HAP-1 (cell line): ENCODE measurements at regions not wholly inside any gene's neighbourhood (a gene's known extent, or its start where the extent isn't known, plus 50 kb on each side); places are given as distances from the start of the nearest gene placed in this dataset.
"Not testable (repeated sequence)": the region's sequence is repeated elsewhere in the genome, so short reads cannot be mapped to it uniquely, and the experiment has no call there.

Experiments used
- DNase-seq, 2 experiments: peaks; one replicate each; pipeline ENCODE4 v3.0.0-alpha.2; 2016 to 2020; ENCODE audit warnings: low spot score in 2 of 2
- H3K27me3 ChIP-seq: fragments of 250-450 bp; sonication (Bioruptor Pico); 2 replicates; pipeline ENCODE4 v1.5.1; 2020; ENCODE audit warnings: low read depth, mild to moderate bottlenecking, moderate library complexity
- H3K36me3 ChIP-seq: fragments of 250-450 bp; sonication (Bioruptor Pico); replicated peaks from 2 replicates; pipeline ENCODE4 v1.5.1; 2020; ENCODE audit warnings: mild to moderate bottlenecking
- H3K4me1 ChIP-seq: fragments of 250-450 bp; sonication (Bioruptor Pico); 2 replicates; pipeline ENCODE4 v1.5.1; 2020; ENCODE audit warnings: mild to moderate bottlenecking
- H3K4me3 ChIP-seq: fragments of 250-450 bp; sonication (Bioruptor Pico); 2 replicates; pipeline ENCODE4 v1.5.1; 2020; ENCODE audit warnings: mild to moderate bottlenecking, moderate library complexity
- H3K9me3 ChIP-seq: fragments of 250-450 bp; sonication (Bioruptor Pico); 2 replicates; pipeline ENCODE4 v1.5.1; 2020; ENCODE audit warnings: mild to moderate bottlenecking, moderate library complexity
- in situ Hi-C: fragments of 300-500 bp; cut with MboI; formaldehyde crosslinking; loops from 3 replicates; pipeline ENCODE4 v1.14.3; 2020; ENCODE audit warnings: low sequenced_read_pairs, inconsistent platforms, mixed read lengths

- in situ Hi-C loops = no loop called here
- H3K4me1 ChIP-seq = peaks cover 20% of the 10 kb centered on the region
Measured at GRCh38 chr1:188672153-188672552, 1805.5 kb downstream of the BRINP3 start.

GRCh38 chr1:188689542-188689941 is 1788.1 kb downstream of the BRINP3 start:
- Histone ChIP-seq H3K27me3 (no peaks in the 10 kb centered on the region), H3K36me3 (no peaks in the 10 kb centered on the region), H3K4me3 (no peak overlapping the region), H3K4me1 (no peaks in the 10 kb centered on the region), H3K9me3 (no peaks in the 10 kb centered on the region)
- DNase-seq = no peak
- in situ Hi-C loops = no loop called here

More at GRCh38 chr1:188672153-188672552, 1805.5 kb downstream of the BRINP3 start:
- Histone ChIP-seq H3K36me3 (no peaks in the 10 kb centered on the region), H3K9me3 (peaks cover 2% of the 10 kb centered on the region; the same call in 1 of the 2 replicates), H3K27me3 (no peaks in the 10 kb centered on the region), H3K4me3 (no peak overlapping the region)
- DNase-seq = no peak

GRCh38 chr1:188700116-188700515 is 1777.5 kb downstream of the BRINP3 start:
- no peaks in the 10 kb centered on the region for H3K27me3 ChIP-seq
- no peaks in the 10 kb centered on the region for H3K4me1 ChIP-seq
- H3K9me3 ChIP-seq = no peaks in the 10 kb centered on the region
- in situ Hi-C loops = no loop called here
- H3K4me3 ChIP-seq = no peak overlapping the region
- DNase-seq = no peak
- H3K36me3 ChIP-seq = no peaks in the 10 kb centered on the region

GRCh38 chr1:188706742-188707141 is 1770.9 kb downstream of the BRINP3 start:
- H3K36me3 ChIP-seq = no peaks in the 10 kb centered on the region
- no peaks in the 10 kb centered on the region for H3K4me1 ChIP-seq
- H3K4me3 ChIP-seq = no peak overlapping the region
- no peaks in the 10 kb centered on the region for H3K9me3 ChIP-seq
- DNase-seq = no peak
- H3K27me3 ChIP-seq = no peaks in the 10 kb centered on the region
- in situ Hi-C loops = no loop called here

- no peak overlapping the region for H3K4me3 ChIP-seq
- H3K4me1 ChIP-seq = no peaks in the 10 kb centered on the region
- no peaks in the 10 kb centered on the region for H3K36me3 ChIP-seq
- no peaks in the 10 kb centered on the region for H3K27me3 ChIP-seq
- in situ Hi-C loops = no loop called here
- no peaks in the 10 kb centered on the region for H3K9me3 ChIP-seq
- peak; percentile 3 to 10 for DNase-seq
Measured at GRCh38 chr1:188708795-188709535, 1768.7 kb downstream of the BRINP3 start.

DNA sequence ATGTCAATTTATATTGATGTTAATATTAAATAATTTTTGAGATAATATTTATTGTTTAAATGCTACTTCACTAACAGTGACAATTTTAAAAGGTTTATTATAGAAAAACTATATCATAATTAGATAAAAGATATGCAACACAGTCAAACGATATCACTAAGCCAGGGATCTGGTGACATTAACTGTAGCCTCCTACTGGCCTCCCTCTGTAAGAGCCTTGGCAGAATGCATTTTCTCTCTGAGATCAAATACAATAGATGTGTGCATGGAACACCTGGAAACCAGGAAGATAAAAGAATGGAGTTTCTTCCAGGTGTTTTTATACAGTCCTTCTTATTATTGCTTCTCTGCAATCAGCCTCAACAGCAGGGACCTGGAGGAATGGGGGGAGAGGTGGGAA is 1762.1 kb downstream of the BRINP3 start:
- no peak overlapping the region for H3K4me3 ChIP-seq
- H3K36me3 ChIP-seq = no peaks in the 10 kb centered on the region
- H3K27me3 ChIP-seq = no peaks in the 10 kb centered on the region
- DNase-seq = no peak
- in situ Hi-C loops = no loop called here
- H3K9me3 ChIP-seq = no peaks in the 10 kb centered on the region
- no peaks in the 10 kb centered on the region for H3K4me1 ChIP-seq

DNA sequence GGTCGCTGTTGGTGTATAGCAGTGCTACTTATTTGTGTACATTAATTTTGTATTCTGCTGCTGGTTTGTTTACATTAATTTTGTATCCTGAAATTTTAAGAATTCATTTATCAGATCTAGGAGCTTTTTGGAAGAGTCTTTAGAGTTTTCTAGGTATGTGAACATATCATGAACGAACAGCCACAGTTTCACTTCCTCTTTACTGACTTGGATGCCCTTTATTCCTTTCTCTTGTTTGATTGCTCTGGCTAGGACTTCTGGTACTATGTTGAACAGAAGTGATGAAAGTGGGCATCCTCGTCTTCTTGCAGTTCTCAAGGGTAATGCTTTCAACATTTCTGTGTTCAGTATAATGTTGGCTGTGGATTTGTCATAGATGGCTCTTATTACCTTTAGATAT is 1757.9 kb downstream of the BRINP3 start:
- no peaks in the 10 kb centered on the region for H3K36me3 ChIP-seq
- no peaks in the 10 kb centered on the region for H3K9me3 ChIP-seq
- no peaks in the 10 kb centered on the region for H3K27me3 ChIP-seq
- no peaks in the 10 kb centered on the region for H3K4me1 ChIP-seq
- in situ Hi-C loops = no loop called here
- no peak overlapping the region for H3K4me3 ChIP-seq
- no peak for DNase-seq

DNA sequence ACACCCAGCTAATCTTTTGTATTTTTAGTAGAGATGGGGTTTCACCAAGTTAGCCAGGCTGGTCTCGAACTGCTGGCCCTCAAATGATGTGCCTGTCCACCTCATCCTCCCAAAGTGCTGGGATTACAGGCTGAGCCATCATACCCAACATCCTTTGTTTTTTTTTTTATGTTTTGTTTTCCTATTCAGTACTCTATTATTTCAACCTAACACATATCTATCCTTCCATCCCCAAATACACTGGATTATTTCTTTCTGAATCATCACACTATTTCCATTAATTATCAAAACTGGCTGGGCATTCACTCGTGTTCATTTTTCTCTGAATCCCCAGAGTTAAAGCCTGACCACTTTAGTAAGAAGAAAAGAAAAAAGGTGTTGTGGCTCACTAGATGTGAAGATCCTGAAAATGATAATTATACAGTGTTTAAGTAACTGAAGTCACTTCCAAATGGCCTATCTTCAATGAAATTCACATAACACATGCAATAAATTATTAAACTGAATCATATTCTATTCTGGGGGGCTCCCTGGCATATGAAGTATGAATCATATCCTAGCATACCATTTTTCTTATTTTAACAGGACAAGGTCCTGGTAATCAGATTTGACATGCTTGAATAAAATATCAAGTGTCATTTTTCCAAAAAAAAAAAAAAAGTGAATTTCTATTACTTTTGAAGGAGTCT is 1754.2 kb downstream of the BRINP3 start:
- in situ Hi-C loops = no loop called here
- Histone ChIP-seq H3K9me3 (no peaks in the 10 kb centered on the region), H3K4me1 (no peaks in the 10 kb centered on the region), H3K4me3 (no peak overlapping the region), H3K36me3 (no peaks in the 10 kb centered on the region), H3K27me3 (no peaks in the 10 kb centered on the region)
- no peak for DNase-seq

DNA sequence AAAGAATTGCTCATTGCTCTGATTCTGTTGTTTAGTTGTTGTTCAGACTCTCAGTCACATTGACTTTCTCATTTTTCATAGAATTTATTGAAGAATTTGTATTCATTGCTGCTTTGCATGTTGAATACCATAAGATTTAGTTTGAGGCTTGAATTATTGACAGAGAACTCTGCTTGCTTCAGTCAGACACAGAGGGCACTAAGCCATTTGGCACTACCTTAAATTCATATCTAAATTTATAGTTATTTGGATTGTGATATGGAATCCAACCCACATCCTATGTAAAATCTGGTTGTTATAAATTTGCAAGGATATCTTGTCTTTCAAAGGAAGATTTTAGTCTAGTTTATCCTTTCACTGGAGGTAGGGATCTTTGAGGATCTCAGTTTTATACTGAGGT is 1748.6 kb downstream of the BRINP3 start:
- no peaks in the 10 kb centered on the region for H3K4me1 ChIP-seq
- no peak overlapping the region for H3K4me3 ChIP-seq
- no peaks in the 10 kb centered on the region for H3K36me3 ChIP-seq
- in situ Hi-C loops = no loop called here
- H3K9me3 ChIP-seq = no peaks in the 10 kb centered on the region
- no peaks in the 10 kb centered on the region for H3K27me3 ChIP-seq
- no peak for DNase-seq

GRCh38 chr1:188735567-188735966 is 1742.1 kb downstream of the BRINP3 start:
- Histone ChIP-seq H3K9me3 (no peaks in the 10 kb centered on the region), H3K4me3 (no peak overlapping the region), H3K4me1 (no peaks in the 10 kb centered on the region), H3K36me3 (no peaks in the 10 kb centered on the region), H3K27me3 (no peaks in the 10 kb centered on the region)
- in situ Hi-C loops = no loop called here
- no peak for DNase-seq

- H3K36me3 ChIP-seq, DNase-seq, H3K9me3 ChIP-seq, in situ Hi-C loops, H3K27me3 ChIP-seq, H3K4me1 ChIP-seq, H3K4me3 ChIP-seq: not testable (repeated sequence)
Measured at GRCh38 chr1:188749275-188749674, 1728.4 kb downstream of the BRINP3 start.

DNA sequence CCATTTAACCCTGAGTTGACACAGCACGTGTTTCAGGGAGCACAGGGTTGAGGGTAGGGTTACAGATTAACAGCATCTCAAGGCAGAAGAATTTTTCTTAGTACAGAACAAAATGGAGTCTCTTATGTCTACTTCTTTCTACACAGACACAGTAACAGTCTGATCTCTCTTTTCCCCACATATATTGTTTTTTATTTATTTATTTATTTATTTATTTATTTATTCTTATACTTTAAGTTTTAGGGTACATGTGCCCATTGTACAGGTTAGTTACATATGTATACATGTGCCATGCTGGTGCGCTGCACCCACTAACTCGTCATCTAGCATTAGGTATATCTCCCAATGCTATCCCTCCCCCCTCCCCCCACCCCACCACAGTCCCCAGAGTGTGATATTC is 1725.6 kb downstream of the BRINP3 start:
- in situ Hi-C loops, H3K27me3 ChIP-seq, H3K9me3 ChIP-seq, DNase-seq, H3K36me3 ChIP-seq, H3K4me1 ChIP-seq, H3K4me3 ChIP-seq: not testable (repeated sequence)

- H3K27me3 ChIP-seq, H3K4me1 ChIP-seq, H3K4me3 ChIP-seq, H3K9me3 ChIP-seq, in situ Hi-C loops, H3K36me3 ChIP-seq, DNase-seq: not testable (repeated sequence)
Measured at GRCh38 chr1:188757747-188758146, 1719.9 kb downstream of the BRINP3 start.

GRCh38 chr1:188761226-188761625 is 1716.4 kb downstream of the BRINP3 start:
- DNase-seq = no peak
- Histone ChIP-seq H3K36me3 (no peaks in the 10 kb centered on the region), H3K4me1 (no peaks in the 10 kb centered on the region), H3K27me3 (no peaks in the 10 kb centered on the region), H3K4me3 (no peak overlapping the region), H3K9me3 (no peaks in the 10 kb centered on the region)
- in situ Hi-C loops = no loop called here
